Effector memory CD4-positive, alpha-beta T cell (primary cell): ENCODE measurements at regions not wholly inside any gene's neighbourhood (a gene's known extent, or its start where the extent isn't known, plus 50 kb on each side); places are given as distances from the start of the nearest gene placed in this dataset.

ENCODE experiments used
- DNase-seq, 3 donors: peaks; one replicate each; pipeline ENCODE4 v3.0.0-alpha.2; 2020
- H3K27ac ChIP-seq: 2 replicates; pipeline ENCODE4 v1.7.0; 2013; ENCODE audit warnings: mild to moderate bottlenecking, low read length, moderate library complexity; ENCODE audit not compliant: insufficient read depth, poor library complexity, severe bottlenecking
- H3K27me3 ChIP-seq: replicated peaks from 2 replicates; pipeline ENCODE4 v1.7.0; 2013; ENCODE audit warnings: mild to moderate bottlenecking, low read length; ENCODE audit not compliant: insufficient read depth, control insufficient read depth, poor library complexity, severe bottlenecking
- H3K36me3 ChIP-seq: 2 replicates; pipeline ENCODE4 v1.7.0; 2013; ENCODE audit warnings: mild to moderate bottlenecking, low read length, moderate library complexity; ENCODE audit not compliant: control insufficient read depth, insufficient read depth
- H3K4me1 ChIP-seq: 2 replicates; pipeline ENCODE4 v1.7.0; 2013; ENCODE audit warnings: low read length, mild to moderate bottlenecking; ENCODE audit not compliant: control insufficient read depth, insufficient read depth, poor library complexity, severe bottlenecking
- H3K4me3 ChIP-seq: 2 replicates; pipeline ENCODE4 v1.7.0; 2013; ENCODE audit warnings: low read length, low read depth, mild to moderate bottlenecking; ENCODE audit not compliant: insufficient read depth, poor library complexity, severe bottlenecking
- H3K9me3 ChIP-seq: 2 replicates; pipeline ENCODE4 v1.7.0; 2013; ENCODE audit warnings: mild to moderate bottlenecking, low read length, moderate library complexity; ENCODE audit not compliant: control insufficient read depth

DNA sequence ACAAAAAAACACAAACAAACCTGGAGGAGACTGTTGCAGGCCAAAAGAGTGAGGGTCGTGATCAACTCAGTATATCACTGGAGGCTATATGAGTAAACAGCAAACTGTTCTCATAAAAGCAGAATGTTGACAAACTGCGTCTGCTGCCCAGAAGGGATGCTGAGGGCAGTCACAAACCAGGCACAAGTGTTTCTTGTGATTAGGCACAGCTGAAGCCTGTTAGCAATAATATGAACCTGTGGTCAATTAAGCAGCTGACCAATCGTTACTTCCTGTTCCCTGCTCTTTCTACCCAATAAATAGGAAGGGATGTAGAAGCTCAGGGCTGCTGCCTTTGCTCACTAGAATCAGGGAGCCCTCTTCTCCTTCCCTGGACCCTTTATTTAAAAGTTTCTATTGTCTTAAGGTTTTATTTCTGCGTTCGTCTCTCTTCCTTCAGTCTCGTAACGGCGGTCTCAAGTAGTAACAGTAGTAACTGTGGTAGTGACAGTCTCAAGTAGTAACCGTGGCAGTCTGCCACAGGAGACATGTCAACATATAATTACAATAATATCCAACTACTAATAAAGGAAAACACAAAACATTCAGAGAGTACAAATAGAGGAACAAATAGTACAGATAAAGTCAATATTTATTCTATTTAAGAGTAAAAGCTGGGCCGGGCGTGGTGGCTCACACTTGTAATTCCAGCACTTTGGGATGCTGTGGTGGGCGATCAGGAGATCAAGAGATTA is 698.4 kb upstream of the CCDC54 start:
- no peak for DNase-seq
- Histone ChIP-seq H3K9me3 (no peaks in the 10 kb centered on the region), H3K36me3 (no peaks in the 10 kb centered on the region), H3K27ac (no peak overlapping the region), H3K27me3 (no peaks in the 10 kb centered on the region), H3K4me3 (no peak overlapping the region), H3K4me1 (no peaks in the 10 kb centered on the region)

DNA sequence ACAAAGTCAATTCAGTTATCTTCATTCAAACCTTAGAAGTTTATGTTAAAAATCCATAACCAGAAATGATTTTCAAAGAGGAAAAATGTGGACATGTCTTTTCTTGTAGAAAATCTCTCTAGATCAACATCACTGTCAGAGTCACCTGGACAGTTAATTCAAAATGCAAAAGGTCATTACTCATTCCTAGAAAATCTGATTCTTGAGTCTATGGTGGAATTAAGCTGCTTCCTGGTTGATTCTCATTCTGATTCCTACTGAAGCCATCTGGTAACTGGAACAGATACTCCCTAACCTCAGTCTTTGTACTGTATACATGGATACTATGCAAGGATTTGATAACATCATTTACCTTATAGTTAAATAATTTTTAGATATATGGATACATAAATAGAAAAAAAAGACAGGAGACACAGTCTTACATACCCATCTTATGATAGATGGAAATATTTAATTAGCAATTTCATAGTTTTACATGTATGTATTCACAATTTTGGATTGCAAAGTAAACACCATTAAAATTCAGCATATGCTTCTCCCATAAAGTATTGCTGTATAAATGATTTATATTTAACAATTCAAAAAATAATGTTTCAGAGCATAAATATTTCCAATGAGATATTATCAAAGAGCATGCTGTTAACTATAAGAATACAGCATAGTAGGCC is 693.2 kb upstream of the CCDC54 start:
- Histone ChIP-seq H3K4me3 (no peak overlapping the region), H3K27ac (no peak overlapping the region), H3K9me3 (no peaks in the 10 kb centered on the region), H3K4me1 (no peaks in the 10 kb centered on the region), H3K27me3 (no peaks in the 10 kb centered on the region), H3K36me3 (no peaks in the 10 kb centered on the region)
- no peak for DNase-seq

GRCh38 chr3:106685745-106686144 is 691.5 kb upstream of the CCDC54 start:
- Histone ChIP-seq H3K27ac (no peak overlapping the region), H3K4me3 (no peak overlapping the region), H3K9me3 (no peaks in the 10 kb centered on the region), H3K4me1 (no peaks in the 10 kb centered on the region), H3K36me3 (no peaks in the 10 kb centered on the region), H3K27me3 (no peaks in the 10 kb centered on the region)
- DNase-seq: no peak

DNA sequence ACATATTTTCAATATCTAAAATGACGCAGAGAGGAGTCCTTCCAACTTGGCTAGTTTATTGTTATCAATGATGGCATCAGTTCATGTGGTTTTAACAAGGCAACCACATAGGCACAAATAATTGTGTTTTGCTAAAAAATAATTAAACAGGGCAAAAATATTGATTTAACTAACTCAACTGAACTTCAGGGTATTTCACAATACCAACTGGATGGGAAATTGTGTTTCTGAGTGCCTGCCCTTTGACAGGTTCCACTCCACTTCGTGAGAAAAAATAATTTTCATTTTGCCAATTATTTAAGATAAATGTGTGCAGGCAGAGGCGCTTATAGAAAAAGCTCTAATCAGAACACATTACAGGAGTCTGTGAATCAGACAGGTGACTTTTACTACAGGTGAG is 689.3 kb upstream of the CCDC54 start:
- no peaks in the 10 kb centered on the region for H3K9me3 ChIP-seq
- no peaks in the 10 kb centered on the region for H3K27me3 ChIP-seq
- DNase-seq: no peak
- no peaks in the 10 kb centered on the region for H3K4me1 ChIP-seq
- H3K4me3 ChIP-seq: no peak overlapping the region
- H3K27ac ChIP-seq: no peak overlapping the region
- no peaks in the 10 kb centered on the region for H3K36me3 ChIP-seq

DNA sequence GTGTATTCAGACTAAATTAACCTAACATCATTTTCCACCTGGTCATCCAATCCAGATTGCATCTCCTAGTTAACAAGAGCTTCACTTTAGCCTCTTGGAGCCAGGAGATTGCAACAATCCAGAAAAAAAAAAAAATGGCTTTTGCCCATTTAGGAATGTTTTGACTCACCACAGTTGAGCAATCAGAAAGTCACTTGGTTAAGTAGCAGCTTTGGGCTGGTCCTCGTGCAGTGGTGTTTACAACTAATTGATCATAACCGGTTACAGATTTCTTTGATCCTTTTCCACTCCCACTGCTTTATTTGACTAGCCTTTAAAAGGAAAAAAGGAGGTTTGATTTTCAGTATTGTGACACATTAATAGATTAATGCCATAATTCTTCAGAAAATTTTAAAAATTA is 688.8 kb upstream of the CCDC54 start:
- Histone ChIP-seq H3K36me3 (no peaks in the 10 kb centered on the region), H3K4me1 (no peaks in the 10 kb centered on the region), H3K27ac (no peak overlapping the region), H3K9me3 (no peaks in the 10 kb centered on the region), H3K27me3 (no peaks in the 10 kb centered on the region), H3K4me3 (no peak overlapping the region)
- DNase-seq: no peak

- no peaks in the 10 kb centered on the region for H3K36me3 ChIP-seq
- H3K27me3 ChIP-seq: no peaks in the 10 kb centered on the region
- no peak overlapping the region for H3K27ac ChIP-seq
- H3K4me3 ChIP-seq: no peak overlapping the region
- DNase-seq: no peak
- no peaks in the 10 kb centered on the region for H3K4me1 ChIP-seq
- no peaks in the 10 kb centered on the region for H3K9me3 ChIP-seq
These were observed 685.8 kb upstream of the CCDC54 start for GRCh38 chr3:106691476-106691875.

GRCh38 chr3:106692624-106693023 is 684.6 kb upstream of the CCDC54 start:
- no peaks in the 10 kb centered on the region for H3K27me3 ChIP-seq
- H3K9me3 ChIP-seq: no peaks in the 10 kb centered on the region
- no peak for DNase-seq
- H3K4me3 ChIP-seq: no peak overlapping the region
- H3K27ac ChIP-seq: no peak overlapping the region
- H3K36me3 ChIP-seq: no peaks in the 10 kb centered on the region
- no peaks in the 10 kb centered on the region for H3K4me1 ChIP-seq

DNA sequence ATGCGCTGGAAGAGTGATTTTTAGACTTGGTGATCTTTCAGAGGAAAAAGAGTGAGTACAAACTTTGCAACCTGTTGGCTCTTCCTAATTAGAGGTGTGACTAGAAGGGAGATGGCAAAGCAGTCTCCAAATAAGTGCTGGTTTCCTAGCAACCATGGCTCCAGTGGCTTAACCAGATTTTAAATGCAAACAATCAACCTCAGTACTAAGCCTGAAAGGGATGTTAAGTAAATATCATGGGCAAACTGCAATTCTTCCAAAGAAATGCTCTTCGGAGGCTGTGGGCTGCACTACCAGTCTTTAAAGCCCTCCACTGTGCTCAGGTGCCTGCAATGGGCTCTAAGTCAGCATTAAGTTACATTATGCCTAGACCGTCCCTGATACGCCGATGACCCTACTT is 678.1 kb upstream of the CCDC54 start:
- no peak overlapping the region for H3K4me3 ChIP-seq
- no peaks in the 10 kb centered on the region for H3K27me3 ChIP-seq
- H3K9me3 ChIP-seq: no peaks in the 10 kb centered on the region
- DNase-seq: no peak
- no peaks in the 10 kb centered on the region for H3K36me3 ChIP-seq
- no peaks in the 10 kb centered on the region for H3K4me1 ChIP-seq
- no peak overlapping the region for H3K27ac ChIP-seq

DNA sequence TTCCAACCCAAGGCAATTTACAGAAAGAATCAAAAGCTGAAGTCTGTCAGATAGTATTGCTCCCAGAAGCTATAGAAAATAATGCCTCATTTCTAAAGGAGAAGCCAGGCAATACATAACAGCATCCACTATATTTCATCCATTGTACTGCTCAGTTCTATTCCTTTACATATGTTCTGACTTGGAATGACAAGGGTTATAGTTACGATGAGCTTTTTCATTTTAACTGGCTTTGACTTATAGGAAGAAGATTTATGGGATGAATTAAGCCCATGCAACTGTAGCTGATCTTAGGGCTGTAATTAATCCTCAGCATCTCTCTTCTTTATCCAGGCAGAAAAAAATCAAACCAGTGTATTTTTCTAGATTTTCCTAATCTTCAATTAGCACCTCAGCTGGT is 676.3 kb upstream of the CCDC54 start:
- Histone ChIP-seq H3K4me3 (no peak overlapping the region), H3K9me3 (no peaks in the 10 kb centered on the region), H3K27ac (no peak overlapping the region), H3K27me3 (no peaks in the 10 kb centered on the region), H3K4me1 (no peaks in the 10 kb centered on the region), H3K36me3 (no peaks in the 10 kb centered on the region)
- DNase-seq: no peak

DNA sequence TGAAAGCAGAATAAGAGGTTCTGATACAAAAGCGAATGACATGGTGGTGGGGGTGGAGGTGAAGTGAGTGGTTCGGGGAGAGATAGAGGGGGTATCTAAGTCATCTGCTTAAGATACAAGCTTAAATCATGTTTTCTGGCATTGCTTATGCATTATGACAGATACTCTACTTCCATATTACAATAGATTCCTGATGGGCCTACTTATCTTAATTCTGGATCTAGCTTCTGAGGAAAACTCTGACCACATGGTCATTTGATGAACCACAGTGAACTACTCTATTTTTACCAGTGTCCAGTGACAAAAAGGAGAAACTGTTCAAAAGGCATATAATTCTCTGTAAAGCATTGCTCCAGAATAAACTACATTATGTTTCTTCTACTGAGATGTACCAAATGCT is 673.7 kb upstream of the CCDC54 start:
- DNase-seq: no peak
- Histone ChIP-seq H3K27ac (no peak overlapping the region), H3K27me3 (no peaks in the 10 kb centered on the region), H3K4me1 (no peaks in the 10 kb centered on the region), H3K9me3 (no peaks in the 10 kb centered on the region), H3K4me3 (no peak overlapping the region), H3K36me3 (no peaks in the 10 kb centered on the region)
